Prostate gland (tissue), 2 donors: ENCODE measurements at regions not wholly inside any gene's neighbourhood (a gene's known extent, or its start where the extent isn't known, plus 50 kb on each side); places are given as distances from the start of the nearest gene placed in this dataset.

Experiments used
- POLR2A ChIP-seq: fragments of 450-650 bp; IDR thresholded peaks from one replicate; pipeline ENCODE4 v1.6.1; 2016; ENCODE audit warnings: antibody characterized with exemption, mild to moderate bottlenecking
- POLR2AphosphoS5 ChIP-seq: sonication (generic); formaldehyde crosslinking; IDR thresholded peaks from one replicate; pipeline ENCODE4 v1.6.1; 2017; ENCODE audit warnings: antibody characterized with exemption
- TF ChIP-seq, protein P1 (sequence below), 4 experiments: fragments of 200-600 bp in 2 of 4; fragments of 450-650 bp in 2 of 4; sonication (generic) in 2 of 4; IDR thresholded peaks; 1 replicate in 3 of 4; 2 replicates in 1 of 4; pipeline ENCODE4 v1.5.1; 2016 to 2019; ENCODE audit warnings: antibody characterized with exemption in 4 of 4, mild to moderate bottlenecking in 2 of 4, moderate library complexity in 2 of 4

DNA sequence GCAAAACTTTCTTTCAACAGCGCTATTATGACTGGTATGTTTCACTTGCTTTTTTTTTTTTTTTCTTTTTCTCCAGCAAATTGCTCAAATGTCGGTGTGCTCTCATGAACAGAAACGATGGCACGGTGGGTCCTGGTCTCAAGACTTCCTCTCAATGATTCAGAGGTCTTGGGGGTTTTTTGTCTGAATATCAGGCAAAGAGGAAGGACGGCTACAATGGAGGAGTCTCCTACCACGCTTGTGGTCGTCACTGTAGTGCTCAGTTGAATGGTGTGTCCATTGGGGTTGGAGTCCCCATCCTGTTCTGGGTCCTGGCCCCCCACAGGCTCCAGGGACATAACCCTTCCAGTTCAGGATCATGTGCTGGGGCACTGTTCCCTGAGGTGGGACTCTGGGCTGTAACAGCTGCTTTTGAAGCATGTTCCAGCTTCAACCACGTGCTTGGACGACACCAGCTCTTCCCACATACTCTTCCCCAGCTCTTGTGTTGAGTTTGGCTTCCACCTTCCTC, 266.7 kb upstream of the KLF6 start:
- TF ChIP-seq, protein P1, sequence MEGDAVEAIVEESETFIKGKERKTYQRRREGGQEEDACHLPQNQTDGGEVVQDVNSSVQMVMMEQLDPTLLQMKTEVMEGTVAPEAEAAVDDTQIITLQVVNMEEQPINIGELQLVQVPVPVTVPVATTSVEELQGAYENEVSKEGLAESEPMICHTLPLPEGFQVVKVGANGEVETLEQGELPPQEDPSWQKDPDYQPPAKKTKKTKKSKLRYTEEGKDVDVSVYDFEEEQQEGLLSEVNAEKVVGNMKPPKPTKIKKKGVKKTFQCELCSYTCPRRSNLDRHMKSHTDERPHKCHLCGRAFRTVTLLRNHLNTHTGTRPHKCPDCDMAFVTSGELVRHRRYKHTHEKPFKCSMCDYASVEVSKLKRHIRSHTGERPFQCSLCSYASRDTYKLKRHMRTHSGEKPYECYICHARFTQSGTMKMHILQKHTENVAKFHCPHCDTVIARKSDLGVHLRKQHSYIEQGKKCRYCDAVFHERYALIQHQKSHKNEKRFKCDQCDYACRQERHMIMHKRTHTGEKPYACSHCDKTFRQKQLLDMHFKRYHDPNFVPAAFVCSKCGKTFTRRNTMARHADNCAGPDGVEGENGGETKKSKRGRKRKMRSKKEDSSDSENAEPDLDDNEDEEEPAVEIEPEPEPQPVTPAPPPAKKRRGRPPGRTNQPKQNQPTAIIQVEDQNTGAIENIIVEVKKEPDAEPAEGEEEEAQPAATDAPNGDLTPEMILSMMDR (IDR thresholded peaks at IDR 0.05) = no peak
- TF ChIP-seq POLR2A = no peak
- no peak for TF ChIP-seq POLR2AphosphoS5
